ENCODE measurements at regions not wholly inside any gene's neighbourhood (a gene's known extent, or its start where the extent isn't known, plus 50 kb on each side); places are given as distances from the start of the nearest gene placed in this dataset.

- no peak for DNase-seq
- no peak overlapping the region for H3K27ac ChIP-seq (ENCODE audit: insufficient read depth in 1 of 2, low read depth in 1 of 2, low read length in 2 of 2, poor library complexity in 1 of 2, severe bottlenecking in 2 of 2)
- 100% methylated on average over 2 of the region's 3 CpGs for WGBS (ENCODE audit: insufficient coverage)
- ChIA-PET POLR2A (no interaction called here), CTCF (no interaction called here)
- H3K27me3 ChIP-seq (replicated peaks in 2 of 5; ENCODE audit: control insufficient read depth in 4 of 5, insufficient read depth in 5 of 5, low read length in 4 of 5) = no peaks in the 10 kb centered on the region
- no peaks in the 10 kb centered on the region for H3K4me1 ChIP-seq (ENCODE audit: control extremely low read depth in 1 of 4, control insufficient read depth in 4 of 4, insufficient read depth in 4 of 4, low read length in 3 of 4)
- H3K36me3 ChIP-seq (ENCODE audit: control insufficient read depth in 4 of 4, insufficient read depth in 4 of 4, low read length in 3 of 4) = no peaks in the 10 kb centered on the region
- H3K4me3 ChIP-seq (ENCODE audit: control insufficient read depth in 1 of 7, extremely low read depth in 1 of 7, insufficient read depth in 4 of 7, low read depth in 2 of 7, low read length in 6 of 7) = no peak overlapping the region
- peaks cover 0 to 1% (median 0%) of the 10 kb centered on the region in 5 experiments for H3K9me3 ChIP-seq (ENCODE audit: control extremely low read depth in 1 of 5, control insufficient read depth in 4 of 5, insufficient read depth in 2 of 5, low read depth in 1 of 5, low read length in 4 of 5)
Measured at GRCh38 chr18:41504316-41504715, 450.7 kb upstream of the PIK3C3 start.

- H3K4me1 ChIP-seq (ENCODE audit: control extremely low read depth in 1 of 4, control insufficient read depth in 4 of 4, insufficient read depth in 4 of 4, low read length in 3 of 4) = no peaks in the 10 kb centered on the region
- POLR2A ChIA-PET = no interaction called here
- H3K36me3 ChIP-seq (ENCODE audit: control insufficient read depth in 4 of 4, insufficient read depth in 4 of 4, low read length in 3 of 4) = no peaks in the 10 kb centered on the region
- no peak overlapping the region for H3K4me3 ChIP-seq (ENCODE audit: control insufficient read depth in 1 of 7, extremely low read depth in 1 of 7, insufficient read depth in 4 of 7, low read depth in 2 of 7, low read length in 6 of 7)
- CTCF ChIA-PET = no interaction called here
- H3K27ac ChIP-seq (ENCODE audit: insufficient read depth in 1 of 2, low read depth in 1 of 2, low read length in 2 of 2, poor library complexity in 1 of 2, severe bottlenecking in 2 of 2) = no peak overlapping the region
- H3K27me3 ChIP-seq (replicated peaks in 2 of 5; ENCODE audit: control insufficient read depth in 4 of 5, insufficient read depth in 5 of 5, low read length in 4 of 5) = no peaks in the 10 kb centered on the region
- no peak for DNase-seq
- 100% methylated on average over 1 of the region's 3 CpGs for WGBS (ENCODE audit: insufficient coverage)
- H3K9me3 ChIP-seq (ENCODE audit: control extremely low read depth in 1 of 5, control insufficient read depth in 4 of 5, insufficient read depth in 2 of 5, low read depth in 1 of 5, low read length in 4 of 5) = peaks cover 0 to 1% (median 0%) of the 10 kb centered on the region in 5 experiments
Measured at GRCh38 chr18:41501848-41502247, 453.2 kb upstream of the PIK3C3 start.

GRCh38 chr18:41499345-41499744, 455.7 kb upstream of the PIK3C3 start:
- no peaks in the 10 kb centered on the region for H3K9me3 ChIP-seq (ENCODE audit: control extremely low read depth in 1 of 5, control insufficient read depth in 4 of 5, insufficient read depth in 2 of 5, low read depth in 1 of 5, low read length in 4 of 5)
- no peak for DNase-seq
- no peak overlapping the region for H3K4me3 ChIP-seq (ENCODE audit: control insufficient read depth in 1 of 7, extremely low read depth in 1 of 7, insufficient read depth in 4 of 7, low read depth in 2 of 7, low read length in 6 of 7)
- H3K36me3 ChIP-seq (ENCODE audit: control insufficient read depth in 4 of 4, insufficient read depth in 4 of 4, low read length in 3 of 4) = no peaks in the 10 kb centered on the region
- CTCF ChIA-PET = no interaction called here
- POLR2A ChIA-PET = no interaction called here
- WGBS (ENCODE audit: insufficient coverage) = 100% methylated on average over 1 of the region's 1 CpG
- H3K27me3 ChIP-seq (replicated peaks in 2 of 5; ENCODE audit: control insufficient read depth in 4 of 5, insufficient read depth in 5 of 5, low read length in 4 of 5) = no peaks in the 10 kb centered on the region
- H3K27ac ChIP-seq (ENCODE audit: insufficient read depth in 1 of 2, low read depth in 1 of 2, low read length in 2 of 2, poor library complexity in 1 of 2, severe bottlenecking in 2 of 2) = no peak overlapping the region
- H3K4me1 ChIP-seq (ENCODE audit: control extremely low read depth in 1 of 4, control insufficient read depth in 4 of 4, insufficient read depth in 4 of 4, low read length in 3 of 4) = no peaks in the 10 kb centered on the region

GRCh38 chr18:41490861-41491260, 464.2 kb upstream of the PIK3C3 start:
- Histone ChIP-seq H3K4me3 (ENCODE audit: control insufficient read depth in 1 of 7, extremely low read depth in 1 of 7, insufficient read depth in 4 of 7, low read depth in 2 of 7, low read length in 6 of 7) (no peak overlapping the region), H3K9me3 (ENCODE audit: control extremely low read depth in 1 of 5, control insufficient read depth in 4 of 5, insufficient read depth in 2 of 5, low read depth in 1 of 5, low read length in 4 of 5) (no peaks in the 10 kb centered on the region), H3K27ac (ENCODE audit: insufficient read depth in 1 of 2, low read depth in 1 of 2, low read length in 2 of 2, poor library complexity in 1 of 2, severe bottlenecking in 2 of 2) (no peak overlapping the region), H3K36me3 (ENCODE audit: control insufficient read depth in 4 of 4, insufficient read depth in 4 of 4, low read length in 3 of 4) (no peaks in the 10 kb centered on the region), H3K27me3 (replicated peaks in 2 of 5; ENCODE audit: control insufficient read depth in 4 of 5, insufficient read depth in 5 of 5, low read length in 4 of 5) (no peaks in the 10 kb centered on the region), H3K4me1 (ENCODE audit: control extremely low read depth in 1 of 4, control insufficient read depth in 4 of 4, insufficient read depth in 4 of 4, low read length in 3 of 4) (no peaks in the 10 kb centered on the region)
- ChIA-PET POLR2A (no interaction called here), CTCF (no interaction called here)
- 100% methylated on average over 1 of the region's 1 CpG for WGBS (ENCODE audit: insufficient coverage)
- DNase-seq = no peak

GRCh38 chr18:41486575-41486974, 468.5 kb upstream of the PIK3C3 start:
- H3K9me3 ChIP-seq (ENCODE audit: control extremely low read depth in 1 of 5, control insufficient read depth in 4 of 5, insufficient read depth in 2 of 5, low read depth in 1 of 5, low read length in 4 of 5) = no peaks in the 10 kb centered on the region
- no peaks in the 10 kb centered on the region for H3K4me1 ChIP-seq (ENCODE audit: control extremely low read depth in 1 of 4, control insufficient read depth in 4 of 4, insufficient read depth in 4 of 4, low read length in 3 of 4)
- no peak overlapping the region for H3K4me3 ChIP-seq (ENCODE audit: control insufficient read depth in 1 of 7, extremely low read depth in 1 of 7, insufficient read depth in 4 of 7, low read depth in 2 of 7, low read length in 6 of 7)
- no peak overlapping the region for H3K27ac ChIP-seq (ENCODE audit: insufficient read depth in 1 of 2, low read depth in 1 of 2, low read length in 2 of 2, poor library complexity in 1 of 2, severe bottlenecking in 2 of 2)
- H3K36me3 ChIP-seq (ENCODE audit: control insufficient read depth in 4 of 4, insufficient read depth in 4 of 4, low read length in 3 of 4) = no peaks in the 10 kb centered on the region
- POLR2A ChIA-PET = no interaction called here
- CTCF ChIA-PET = no interaction called here
- H3K27me3 ChIP-seq (replicated peaks in 2 of 5; ENCODE audit: control insufficient read depth in 4 of 5, insufficient read depth in 5 of 5, low read length in 4 of 5) = no peaks in the 10 kb centered on the region
- DNase-seq = no peak
- 80% methylated on average over 1 of the region's 1 CpG for WGBS (ENCODE audit: insufficient coverage)

GRCh38 chr18:41484069-41484468, 471.0 kb upstream of the PIK3C3 start:
- Histone ChIP-seq H3K9me3 (ENCODE audit: control extremely low read depth in 1 of 5, control insufficient read depth in 4 of 5, insufficient read depth in 2 of 5, low read depth in 1 of 5, low read length in 4 of 5) (no peaks in the 10 kb centered on the region), H3K4me1 (ENCODE audit: control extremely low read depth in 1 of 4, control insufficient read depth in 4 of 4, insufficient read depth in 4 of 4, low read length in 3 of 4) (no peaks in the 10 kb centered on the region), H3K27ac (ENCODE audit: insufficient read depth in 1 of 2, low read depth in 1 of 2, low read length in 2 of 2, poor library complexity in 1 of 2, severe bottlenecking in 2 of 2) (no peak overlapping the region), H3K4me3 (ENCODE audit: control insufficient read depth in 1 of 7, extremely low read depth in 1 of 7, insufficient read depth in 4 of 7, low read depth in 2 of 7, low read length in 6 of 7) (no peak overlapping the region), H3K27me3 (replicated peaks in 2 of 5; ENCODE audit: control insufficient read depth in 4 of 5, insufficient read depth in 5 of 5, low read length in 4 of 5) (no peaks in the 10 kb centered on the region), H3K36me3 (ENCODE audit: control insufficient read depth in 4 of 4, insufficient read depth in 4 of 4, low read length in 3 of 4) (no peaks in the 10 kb centered on the region)
- DNase-seq = no peak
- WGBS (ENCODE audit: insufficient coverage) = 100% methylated on average over 1 of the region's 1 CpG
- POLR2A ChIA-PET = no interaction called here
- CTCF ChIA-PET = no interaction called here

- CTCF ChIA-PET = no interaction called here
- WGBS (ENCODE audit: insufficient coverage) = 100% methylated on average over 3 of the region's 4 CpGs
- POLR2A ChIA-PET = no interaction called here
Measured at GRCh38 chr18:41482501-41482900, 472.5 kb upstream of the PIK3C3 start.

More at GRCh38 chr18:41482501-41482900, 472.5 kb upstream of the PIK3C3 start:
- no peaks in the 10 kb centered on the region for H3K27me3 ChIP-seq (replicated peaks in 2 of 5; ENCODE audit: control insufficient read depth in 4 of 5, insufficient read depth in 5 of 5, low read length in 4 of 5)
- no peak overlapping the region for H3K4me3 ChIP-seq (ENCODE audit: control insufficient read depth in 1 of 7, extremely low read depth in 1 of 7, insufficient read depth in 4 of 7, low read depth in 2 of 7, low read length in 6 of 7)
- no peak for DNase-seq
- H3K9me3 ChIP-seq (ENCODE audit: control extremely low read depth in 1 of 5, control insufficient read depth in 4 of 5, insufficient read depth in 2 of 5, low read depth in 1 of 5, low read length in 4 of 5) = no peaks in the 10 kb centered on the region
- no peak overlapping the region for H3K27ac ChIP-seq (ENCODE audit: insufficient read depth in 1 of 2, low read depth in 1 of 2, low read length in 2 of 2, poor library complexity in 1 of 2, severe bottlenecking in 2 of 2)
- H3K36me3 ChIP-seq (ENCODE audit: control insufficient read depth in 4 of 4, insufficient read depth in 4 of 4, low read length in 3 of 4) = no peaks in the 10 kb centered on the region
- no peaks in the 10 kb centered on the region for H3K4me1 ChIP-seq (ENCODE audit: control extremely low read depth in 1 of 4, control insufficient read depth in 4 of 4, insufficient read depth in 4 of 4, low read length in 3 of 4)
